ENCODE measurements at regions not wholly inside any gene's neighbourhood (a gene's known extent, or its start where the extent isn't known, plus 50 kb on each side); places are given as distances from the start of the nearest gene placed in this dataset.

DNA sequence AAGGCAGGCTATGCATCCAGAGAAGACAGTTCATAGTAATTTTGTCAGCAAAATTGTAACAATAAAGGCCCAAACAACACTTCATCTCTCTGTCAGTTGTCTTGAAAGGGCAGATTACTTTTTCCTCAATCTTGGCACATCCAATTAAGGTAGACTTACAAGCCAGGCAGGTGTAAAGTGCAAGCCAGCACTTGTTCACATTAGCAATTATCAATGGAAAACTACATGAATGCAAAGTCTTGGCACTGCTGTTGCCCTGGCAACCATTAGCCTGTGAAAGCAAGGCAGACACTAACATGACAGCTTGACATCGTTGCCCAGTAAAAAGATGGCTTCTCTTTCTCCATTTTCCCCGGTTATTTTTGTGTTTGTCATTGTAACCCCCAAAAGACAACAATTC is 677.2 kb upstream of the TENM4 start:
- no peak for TF ChIP-seq EZH2phosphoT487 (IDR thresholded peaks at IDR 0.05; ENCODE audit: borderline replicate concordance, low read depth, low read length)
- TF ChIP-seq, protein P1, sequence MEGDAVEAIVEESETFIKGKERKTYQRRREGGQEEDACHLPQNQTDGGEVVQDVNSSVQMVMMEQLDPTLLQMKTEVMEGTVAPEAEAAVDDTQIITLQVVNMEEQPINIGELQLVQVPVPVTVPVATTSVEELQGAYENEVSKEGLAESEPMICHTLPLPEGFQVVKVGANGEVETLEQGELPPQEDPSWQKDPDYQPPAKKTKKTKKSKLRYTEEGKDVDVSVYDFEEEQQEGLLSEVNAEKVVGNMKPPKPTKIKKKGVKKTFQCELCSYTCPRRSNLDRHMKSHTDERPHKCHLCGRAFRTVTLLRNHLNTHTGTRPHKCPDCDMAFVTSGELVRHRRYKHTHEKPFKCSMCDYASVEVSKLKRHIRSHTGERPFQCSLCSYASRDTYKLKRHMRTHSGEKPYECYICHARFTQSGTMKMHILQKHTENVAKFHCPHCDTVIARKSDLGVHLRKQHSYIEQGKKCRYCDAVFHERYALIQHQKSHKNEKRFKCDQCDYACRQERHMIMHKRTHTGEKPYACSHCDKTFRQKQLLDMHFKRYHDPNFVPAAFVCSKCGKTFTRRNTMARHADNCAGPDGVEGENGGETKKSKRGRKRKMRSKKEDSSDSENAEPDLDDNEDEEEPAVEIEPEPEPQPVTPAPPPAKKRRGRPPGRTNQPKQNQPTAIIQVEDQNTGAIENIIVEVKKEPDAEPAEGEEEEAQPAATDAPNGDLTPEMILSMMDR (conservative IDR thresholded peaks at IDR 0.05; ENCODE audit: low read length) = no peak
- Histone ChIP-seq H3K9me3 (ENCODE audit: low read length) (no peaks in the 10 kb centered on the region), H3K9me2 (ENCODE audit: insufficient read depth, low read length) (no peaks in the 10 kb centered on the region), H3K27ac (ENCODE audit: low read depth, low read length, poor library complexity, severe bottlenecking) (no peak overlapping the region), H4K20me1 (ENCODE audit: insufficient read depth, low read length) (no peaks in the 10 kb centered on the region), H3K36me3 (ENCODE audit: insufficient read depth, low read length) (no peaks in the 10 kb centered on the region), H3K4me1 (ENCODE audit: insufficient read depth, low read length, poor library complexity, severe bottlenecking) (no peaks in the 10 kb centered on the region), H3K79me2 (ENCODE audit: insufficient read depth, low read depth, low read length) (no peaks in the 10 kb centered on the region), H2AFZ (ENCODE audit: low read length) (no peak overlapping the region), H3K4me2 (ENCODE audit: low read length) (no peak overlapping the region), H3K4me3 (ENCODE audit: low read depth, low read length, poor library complexity, severe bottlenecking) (no peak overlapping the region)
- no peak for DNase-seq (ENCODE audit: low spot score)
- no TSS peak for BruUV-seq (replicated peaks)
- intact Hi-C loops (cut with micrococcal nuclease; ENCODE audit: unreplicated experiment) = no loop called here
- ChIA-PET CTCF (ENCODE audit: unreplicated experiment) (no interaction called here), POLR2A (no interaction called here)

DNA sequence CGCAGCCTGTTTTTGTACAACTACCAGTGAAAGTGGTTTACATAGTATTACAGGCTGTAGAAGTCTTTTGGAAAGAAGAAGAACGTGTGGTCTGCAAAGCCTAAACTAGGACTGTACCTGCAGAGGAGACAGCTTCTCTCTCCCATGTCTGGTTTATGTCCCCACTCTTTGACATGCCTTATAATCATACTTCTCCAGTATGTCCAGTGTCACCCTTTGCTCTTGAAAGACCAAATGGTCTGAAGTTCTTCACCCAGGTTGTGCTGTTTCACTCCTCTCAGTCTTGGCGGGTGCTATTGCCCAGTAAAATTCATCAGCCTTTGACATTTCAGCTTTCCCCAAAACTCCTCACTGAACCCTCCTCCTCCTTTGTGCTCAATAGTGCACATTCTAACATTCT is 676.0 kb upstream of the TENM4 start:
- no peaks in the 10 kb centered on the region for H3K9me2 ChIP-seq (ENCODE audit: insufficient read depth, low read length)
- ChIA-PET POLR2A (no interaction called here), CTCF (ENCODE audit: unreplicated experiment) (no interaction called here)
- no peaks in the 10 kb centered on the region for H3K36me3 ChIP-seq (ENCODE audit: insufficient read depth, low read length)
- no peaks in the 10 kb centered on the region for H3K79me2 ChIP-seq (ENCODE audit: insufficient read depth, low read depth, low read length)
- no peak overlapping the region for H3K27ac ChIP-seq (ENCODE audit: low read depth, low read length, poor library complexity, severe bottlenecking)
- H2AFZ ChIP-seq (ENCODE audit: low read length) = no peak overlapping the region
- intact Hi-C loops (cut with micrococcal nuclease; ENCODE audit: unreplicated experiment) = no loop called here
- no peak for DNase-seq (ENCODE audit: low spot score)
- no peaks in the 10 kb centered on the region for H4K20me1 ChIP-seq (ENCODE audit: insufficient read depth, low read length)
- no peak overlapping the region for H3K4me2 ChIP-seq (ENCODE audit: low read length)
- no TSS peak for BruUV-seq (replicated peaks)
- no peaks in the 10 kb centered on the region for H3K9me3 ChIP-seq (ENCODE audit: low read length)
- TF ChIP-seq, protein P1 (conservative IDR thresholded peaks at IDR 0.05; ENCODE audit: low read length) = no peak
- TF ChIP-seq EZH2phosphoT487 (IDR thresholded peaks at IDR 0.05; ENCODE audit: borderline replicate concordance, low read depth, low read length) = no peak
- H3K4me3 ChIP-seq (ENCODE audit: low read depth, low read length, poor library complexity, severe bottlenecking) = no peak overlapping the region
- H3K4me1 ChIP-seq (ENCODE audit: insufficient read depth, low read length, poor library complexity, severe bottlenecking) = no peaks in the 10 kb centered on the region

DNA sequence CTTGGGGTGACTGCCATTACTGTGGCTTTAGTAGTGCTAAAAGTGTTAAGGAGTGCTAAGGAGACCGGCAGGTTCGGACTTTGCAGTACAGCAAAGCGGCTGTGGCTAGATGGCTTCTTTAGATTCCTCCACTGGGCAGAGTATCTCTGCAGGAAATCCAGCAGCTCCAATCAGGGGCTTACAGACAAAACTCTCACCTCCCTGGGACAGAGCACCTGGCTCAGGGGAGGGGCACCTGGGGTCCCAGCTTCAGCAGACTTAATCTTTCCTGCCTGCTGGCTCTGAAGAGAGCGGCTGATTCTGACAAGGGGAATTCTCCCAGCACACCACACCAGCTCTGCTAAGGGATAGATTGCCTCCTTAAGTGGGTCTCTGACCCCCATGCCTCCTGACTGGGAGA is 668.8 kb upstream of the TENM4 start:
- intact Hi-C loops (cut with micrococcal nuclease; ENCODE audit: unreplicated experiment) = no loop called here
- H3K4me1 ChIP-seq (ENCODE audit: insufficient read depth, low read length, poor library complexity, severe bottlenecking) = no peaks in the 10 kb centered on the region
- H3K4me3 ChIP-seq (ENCODE audit: low read depth, low read length, poor library complexity, severe bottlenecking) = no peak overlapping the region
- ChIA-PET CTCF (ENCODE audit: unreplicated experiment) (no interaction called here), POLR2A (interaction anchor here (0.7 kb wide), 1 partner anchor 1094 kb away, joined by 5 read pairs; no protein-coding TSS in a partner anchor)
- no peak overlapping the region for H3K4me2 ChIP-seq (ENCODE audit: low read length)
- no TSS peak for BruUV-seq (replicated peaks)
- H3K9me2 ChIP-seq (ENCODE audit: insufficient read depth, low read length) = no peaks in the 10 kb centered on the region
- no peaks in the 10 kb centered on the region for H3K79me2 ChIP-seq (ENCODE audit: insufficient read depth, low read depth, low read length)
- no peak for TF ChIP-seq EZH2phosphoT487 (IDR thresholded peaks at IDR 0.05; ENCODE audit: borderline replicate concordance, low read depth, low read length)
- TF ChIP-seq, protein P1 (conservative IDR thresholded peaks at IDR 0.05; ENCODE audit: low read length) = no peak
- H2AFZ ChIP-seq (ENCODE audit: low read length) = no peak overlapping the region
- H3K9me3 ChIP-seq (ENCODE audit: low read length) = no peaks in the 10 kb centered on the region
- no peak overlapping the region for H3K27ac ChIP-seq (ENCODE audit: low read depth, low read length, poor library complexity, severe bottlenecking)
- no peak for DNase-seq (ENCODE audit: low spot score)
- H3K36me3 ChIP-seq (ENCODE audit: insufficient read depth, low read length) = no peaks in the 10 kb centered on the region
- H4K20me1 ChIP-seq (ENCODE audit: insufficient read depth, low read length) = no peaks in the 10 kb centered on the region
